Neural cell (in vitro differentiated cells): ENCODE measurements at regions not wholly inside any gene's neighbourhood (a gene's known extent, or its start where the extent isn't known, plus 50 kb on each side); places are given as distances from the start of the nearest gene placed in this dataset.

Experiments
- CTCF ChIP-seq: fragments of 450-650 bp; IDR thresholded peaks from 2 replicates; pipeline ENCODE4 v1.5.1; 2014; ENCODE audit warnings: antibody characterized with exemption, mild to moderate bottlenecking, moderate library complexity; ENCODE audit not compliant: poor library complexity, severe bottlenecking
- EP300 ChIP-seq: fragments of 450-650 bp; conservative IDR thresholded peaks from 2 replicates; pipeline ENCODE4 v1.6.1; 2014; ENCODE audit warnings: antibody characterized with exemption, mild to moderate bottlenecking, moderate library complexity; ENCODE audit not compliant: poor library complexity, severe bottlenecking
- MXI1 ChIP-seq: fragments of 450-650 bp; conservative IDR thresholded peaks from 2 replicates; pipeline ENCODE4 v1.6.1; 2014; ENCODE audit warnings: antibody characterized with exemption, mild to moderate bottlenecking; ENCODE audit not compliant: poor library complexity, severe bottlenecking
- POLR2AphosphoS5 ChIP-seq: IDR thresholded peaks from 2 replicates; pipeline ENCODE4 v1.6.1; 2012
- RAD21 ChIP-seq: fragments of 450-650 bp; conservative IDR thresholded peaks from 2 replicates; pipeline ENCODE4 v1.6.1; 2014; ENCODE audit warnings: antibody characterized with exemption, mild to moderate bottlenecking, moderate library complexity
- REST ChIP-seq: IDR thresholded peaks from 2 replicates; pipeline ENCODE4 v1.6.1; 2012; ENCODE audit warnings: borderline replicate concordance
- SMC3 ChIP-seq: fragments of 450-650 bp; conservative IDR thresholded peaks from 2 replicates; pipeline ENCODE4 v1.6.1; 2014; ENCODE audit warnings: antibody characterized with exemption, mild to moderate bottlenecking, moderate library complexity; ENCODE audit not compliant: poor library complexity
- TAF1 ChIP-seq: IDR thresholded peaks from 2 replicates; pipeline ENCODE4 v1.6.1; 2012; ENCODE audit warnings: low read depth

GRCh38 chr4:58935332-58935731 lies 1825.1 kb upstream of the IGFBP7 start:
- TF ChIP-seq CTCF (no peak), EP300 (no peak), MXI1 (no peak), REST (no peak), POLR2AphosphoS5 (no peak), RAD21 (no peak), TAF1 (no peak), SMC3 (no peak)
